ENCODE measurements at regions not wholly inside any gene's neighbourhood (a gene's known extent, or its start where the extent isn't known, plus 50 kb on each side); places are given as distances from the start of the nearest gene placed in this dataset.

GRCh38 chr13:33351319-33351718, 65.8 kb upstream of the STARD13 start:
- TF ChIP-seq EP300 (IDR thresholded peaks at IDR 0.05), result no peak
- TF ChIP-seq POLR2A (IDR thresholded peaks at IDR 0.05; ENCODE audit: low read length), result no peak
- TF ChIP-seq, protein P1, sequence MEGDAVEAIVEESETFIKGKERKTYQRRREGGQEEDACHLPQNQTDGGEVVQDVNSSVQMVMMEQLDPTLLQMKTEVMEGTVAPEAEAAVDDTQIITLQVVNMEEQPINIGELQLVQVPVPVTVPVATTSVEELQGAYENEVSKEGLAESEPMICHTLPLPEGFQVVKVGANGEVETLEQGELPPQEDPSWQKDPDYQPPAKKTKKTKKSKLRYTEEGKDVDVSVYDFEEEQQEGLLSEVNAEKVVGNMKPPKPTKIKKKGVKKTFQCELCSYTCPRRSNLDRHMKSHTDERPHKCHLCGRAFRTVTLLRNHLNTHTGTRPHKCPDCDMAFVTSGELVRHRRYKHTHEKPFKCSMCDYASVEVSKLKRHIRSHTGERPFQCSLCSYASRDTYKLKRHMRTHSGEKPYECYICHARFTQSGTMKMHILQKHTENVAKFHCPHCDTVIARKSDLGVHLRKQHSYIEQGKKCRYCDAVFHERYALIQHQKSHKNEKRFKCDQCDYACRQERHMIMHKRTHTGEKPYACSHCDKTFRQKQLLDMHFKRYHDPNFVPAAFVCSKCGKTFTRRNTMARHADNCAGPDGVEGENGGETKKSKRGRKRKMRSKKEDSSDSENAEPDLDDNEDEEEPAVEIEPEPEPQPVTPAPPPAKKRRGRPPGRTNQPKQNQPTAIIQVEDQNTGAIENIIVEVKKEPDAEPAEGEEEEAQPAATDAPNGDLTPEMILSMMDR (IDR thresholded peaks at IDR 0.05), result no peak
- TF ChIP-seq HOXA7 (CRISPR knock-in tag; IDR thresholded peaks at IDR 0.05), result no peak
- TF ChIP-seq HMGXB4 (CRISPR knock-in tag; IDR thresholded peaks at IDR 0.05; ENCODE audit: borderline replicate concordance), result no peak
- no peak for TF ChIP-seq ZC3H11A (IDR thresholded peaks at IDR 0.05)
- TF ChIP-seq SMC3 (IDR thresholded peaks at IDR 0.05), result no peak
- no peak for TF ChIP-seq TP53 (CRISPR knock-in tag; IDR thresholded peaks at IDR 0.05)
